IMR-90 (cell line): ENCODE measurements at regions not wholly inside any gene's neighbourhood (a gene's known extent, or its start where the extent isn't known, plus 50 kb on each side); places are given as distances from the start of the nearest gene placed in this dataset.

Experiments used
- ATAC-seq: fragments of 200-7000 bp; cut with Tn5 transposase; 2 replicates; pipeline ENCODE4 v1.9.1; 2020; ENCODE audit warnings: low read depth, mild to moderate bottlenecking, moderate library complexity
- BruUV-seq: library from RNA; stranded (reverse); fragments of 400-500 nt; replicated peaks from 2 replicates; lab custom pipeline; 2021; lab: Mats Ljungman, UMichigan
- CTCF ChIA-PET: fragments of 300-600 bp; formaldehyde crosslinking; extraction: SDS; loops from one replicate; lab custom pipeline; 2021; ENCODE audit warnings: antibody characterized with exemption; lab: Yijun Ruan, JAX
- POLR2A ChIA-PET: fragments of 300-600 bp; sonication (Branson Sonifier 250); formaldehyde crosslinking; loops from one replicate; lab custom pipeline; 2022; ENCODE audit warnings: antibody characterized with exemption; ENCODE audit not compliant: unreplicated experiment; lab: Charles Lee
- DNase-seq: peaks from one replicate; pipeline ENCODE4 v3.0.0; 2013
- H2AFZ ChIP-seq: replicated peaks from 2 replicates; pipeline ENCODE3; 2013; ENCODE audit warnings: low read length, mild to moderate bottlenecking; ENCODE audit not compliant: poor library complexity
- H2AK5ac ChIP-seq: 2 replicates; pipeline ENCODE4 v1.6.1; 2013; ENCODE audit warnings: low read depth, low read length, inconsistent platforms
- H2AK9ac ChIP-seq: replicated peaks from 2 replicates; pipeline ENCODE3; 2013; ENCODE audit warnings: mild to moderate bottlenecking, low read depth, low read length, moderate library complexity; ENCODE audit not compliant: poor library complexity
- H2BK120ac ChIP-seq: 2 replicates; pipeline ENCODE4 v1.6.1; 2013; ENCODE audit warnings: low read depth, low read length, inconsistent platforms
- H2BK15ac ChIP-seq: 3 replicates; pipeline ENCODE4 v1.6.1; 2013; ENCODE audit warnings: low read depth, low read length, inconsistent platforms
- H2BK20ac ChIP-seq: 2 replicates; pipeline ENCODE4 v1.6.1; 2013; ENCODE audit warnings: low read depth, mild to moderate bottlenecking, inconsistent platforms, low read length, moderate library complexity
- H2BK5ac ChIP-seq: 2 replicates; pipeline ENCODE4 v1.6.1; 2013; ENCODE audit warnings: mild to moderate bottlenecking, low read depth, low read length, inconsistent platforms; ENCODE audit not compliant: poor library complexity, severe bottlenecking
- H3K14ac ChIP-seq: replicated peaks from 2 replicates; pipeline ENCODE4 v1.6.1; 2013; ENCODE audit warnings: low read depth, low read length, inconsistent platforms
- H3K18ac ChIP-seq: 2 replicates; pipeline ENCODE4 v1.6.1; 2013; ENCODE audit warnings: low read depth, low read length, control low read depth
- H3K23ac ChIP-seq: 2 replicates; pipeline ENCODE4 v1.6.1; 2013; ENCODE audit warnings: low read depth, low read length, inconsistent platforms
- H3K27ac ChIP-seq: 2 replicates; pipeline ENCODE4 v1.5.1; 2013; ENCODE audit warnings: mild to moderate bottlenecking, control low read depth, low read length; ENCODE audit not compliant: insufficient read depth
- H3K27me3 ChIP-seq: 2 replicates; pipeline ENCODE4 v1.6.1; 2013; ENCODE audit warnings: low read length; ENCODE audit not compliant: control insufficient read depth, insufficient read depth
- H3K36me3 ChIP-seq: 2 replicates; pipeline ENCODE4 v1.6.1; 2013; ENCODE audit warnings: low read length, mixed read lengths; ENCODE audit not compliant: control insufficient read depth, insufficient read depth
- H3K4ac ChIP-seq: 2 replicates; pipeline ENCODE4 v1.6.1; 2013; ENCODE audit warnings: low read depth, low read length, inconsistent platforms
- H3K4me1 ChIP-seq: 2 replicates; pipeline ENCODE4 v1.6.1; 2013; ENCODE audit warnings: low read length, mixed read lengths; ENCODE audit not compliant: control insufficient read depth, insufficient read depth
- H3K4me2 ChIP-seq: 2 replicates; pipeline ENCODE4 v1.6.1; 2013; ENCODE audit warnings: low read depth, mild to moderate bottlenecking, control low read depth, low read length, moderate library complexity
- H3K4me3 ChIP-seq: 2 replicates; pipeline ENCODE4 v1.5.1; 2013; ENCODE audit warnings: low read depth, mild to moderate bottlenecking, control low read depth, low read length, moderate library complexity; ENCODE audit not compliant: insufficient read depth
- H3K56ac ChIP-seq: 2 replicates; pipeline ENCODE4 v1.6.1; 2013; ENCODE audit warnings: low read length, inconsistent platforms; ENCODE audit not compliant: insufficient read depth; ENCODE audit errors: extremely low read depth
- H3K79me1 ChIP-seq, 2 experiments: 2 replicates each; pipeline ENCODE4 v1.6.1; 2013; ENCODE audit warnings: low read length in 2 of 2, inconsistent platforms in 1 of 2, low read depth in 1 of 2
- H3K9ac ChIP-seq: 2 replicates; pipeline ENCODE4 v1.6.1; 2013; ENCODE audit warnings: low read depth, low read length, control low read depth
- H3K9me1 ChIP-seq: 2 replicates; pipeline ENCODE4 v1.6.1; 2013; ENCODE audit warnings: low read length, inconsistent platforms; ENCODE audit not compliant: insufficient read depth
- H3K9me3 ChIP-seq: 2 replicates; pipeline ENCODE4 v1.6.1; 2013; ENCODE audit warnings: low read length; ENCODE audit not compliant: control insufficient read depth, insufficient read depth
- H4K20me1 ChIP-seq: 2 replicates; pipeline ENCODE4 v1.6.1; 2013; ENCODE audit warnings: low read length, inconsistent platforms; ENCODE audit not compliant: insufficient read depth
- H4K5ac ChIP-seq: 2 replicates; pipeline ENCODE4 v1.6.1; 2013; ENCODE audit warnings: mild to moderate bottlenecking, low read depth, low read length, control low read depth
- H4K8ac ChIP-seq, 2 experiments: 2 replicates each; pipeline ENCODE4 v1.6.1; 2013; ENCODE audit warnings: low read depth in 2 of 2, low read length in 2 of 2, control low read depth in 1 of 2, inconsistent platforms in 1 of 2
- H4K91ac ChIP-seq: 2 replicates; pipeline ENCODE4 v1.6.1; 2013; ENCODE audit warnings: low read depth, low read length, inconsistent platforms; ENCODE audit not compliant: insufficient read depth
- BHLHE40 ChIP-seq: fragments of 150-350 bp; IDR thresholded peaks from 2 replicates; pipeline ENCODE4 v1.6.1; 2016; ENCODE audit warnings: mild to moderate bottlenecking, low read depth, low read length
- CEBPB ChIP-seq: IDR thresholded peaks from 2 replicates; pipeline ENCODE4 v1.6.1; 2012; ENCODE audit warnings: low read depth, low read length, improper control_type of control experiment
- CHD1 ChIP-seq: IDR thresholded peaks from 2 replicates; pipeline ENCODE4 v1.6.1; 2012; ENCODE audit warnings: low read depth, low read length, improper control_type of control experiment
- CTCF ChIP-seq: conservative IDR thresholded peaks from 2 replicates; pipeline ENCODE4 v1.5.1; 2012; ENCODE audit warnings: mild to moderate bottlenecking, low read depth, low read length, improper control_type of control experiment
- ELK1 ChIP-seq: fragments of 150-350 bp; IDR thresholded peaks from 2 replicates; pipeline ENCODE4 v1.6.1; 2016; ENCODE audit warnings: low read depth, mild to moderate bottlenecking, low read length, moderate library complexity, borderline replicate concordance
- FOS ChIP-seq: fragments of 150-350 bp; IDR thresholded peaks from 2 replicates; pipeline ENCODE4 v1.6.1; 2016; ENCODE audit warnings: low read depth, low read length
- MAFK ChIP-seq: IDR thresholded peaks from 2 replicates; pipeline ENCODE4 v1.6.1; 2012; ENCODE audit warnings: low read depth, low read length, improper control_type of control experiment
- MAZ ChIP-seq: IDR thresholded peaks from 2 replicates; pipeline ENCODE4 v1.6.1; 2012; ENCODE audit warnings: low read depth, mild to moderate bottlenecking, low read length, improper control_type of control experiment, moderate library complexity, borderline replicate concordance
- MXI1 ChIP-seq: IDR thresholded peaks from 2 replicates; pipeline ENCODE4 v1.6.1; 2012; ENCODE audit warnings: low read depth, mild to moderate bottlenecking, low read length, moderate library complexity, borderline replicate concordance
- NFE2L2 ChIP-seq: fragments of 150-350 bp; IDR thresholded peaks from 2 replicates; pipeline ENCODE4 v1.6.1; 2016; ENCODE audit warnings: low read depth, mild to moderate bottlenecking, low read length
- POLR2A ChIP-seq: IDR thresholded peaks from 2 replicates; pipeline ENCODE4 v1.6.1; 2012; ENCODE audit warnings: mild to moderate bottlenecking, low read depth, low read length
- RAD21 ChIP-seq: IDR thresholded peaks from 2 replicates; pipeline ENCODE4 v1.6.1; 2012; ENCODE audit warnings: low read length, improper control_type of control experiment
- RCOR1 ChIP-seq: IDR thresholded peaks from 2 replicates; pipeline ENCODE4 v1.6.1; 2012; ENCODE audit warnings: mild to moderate bottlenecking, low read length, improper control_type of control experiment; ENCODE audit not compliant: insufficient replicate concordance
- RFX5 ChIP-seq: IDR thresholded peaks from 2 replicates; pipeline ENCODE4 v1.8.0; 2012; ENCODE audit warnings: low read depth, mild to moderate bottlenecking, low read length, moderate library complexity
- SMC3 ChIP-seq: fragments of 150-350 bp; IDR thresholded peaks from 2 replicates; pipeline ENCODE4 v1.6.1; 2016; ENCODE audit warnings: low read depth, mild to moderate bottlenecking, antibody characterized with exemption, low read length, moderate library complexity
- USF2 ChIP-seq: fragments of 150-350 bp; IDR thresholded peaks from 2 replicates; pipeline ENCODE4 v1.6.1; 2017; ENCODE audit warnings: mild to moderate bottlenecking, antibody characterized with exemption, low read length, low read depth
- WGBS, 2 experiments: methylation state at CpG; one replicate each; pipeline versions ENCODE4 v1.1.5 to v1.1.7; 2013; ENCODE audit warnings: missing lambda C conversion rate in 2 of 2; ENCODE audit not compliant: insufficient read length in 1 of 2; ENCODE audit errors: extremely low coverage in 2 of 2; 5-methylcytosine and 5-hydroxymethylcytosine counted together
- dilution Hi-C: fragments of 300-500 bp; cut with HindIII; formaldehyde crosslinking; loops from one replicate; pipeline ENCODE4 v1.14.3; 2018; ENCODE audit warnings: low sequenced_read_pairs; ENCODE audit not compliant: unreplicated experiment
- in situ Hi-C: fragments of 300-500 bp; cut with MboI; formaldehyde crosslinking; loops from 3 replicates; pipeline ENCODE4 v1.14.3; 2019; ENCODE audit warnings: low sequenced_read_pairs, inconsistent platforms, mixed read lengths
- intact Hi-C: fragments of 100-400 bp; cut with micrococcal nuclease; formaldehyde crosslinking; loops from 2 replicates; pipeline ENCODE4 v1.10.0; 2022

DNA sequence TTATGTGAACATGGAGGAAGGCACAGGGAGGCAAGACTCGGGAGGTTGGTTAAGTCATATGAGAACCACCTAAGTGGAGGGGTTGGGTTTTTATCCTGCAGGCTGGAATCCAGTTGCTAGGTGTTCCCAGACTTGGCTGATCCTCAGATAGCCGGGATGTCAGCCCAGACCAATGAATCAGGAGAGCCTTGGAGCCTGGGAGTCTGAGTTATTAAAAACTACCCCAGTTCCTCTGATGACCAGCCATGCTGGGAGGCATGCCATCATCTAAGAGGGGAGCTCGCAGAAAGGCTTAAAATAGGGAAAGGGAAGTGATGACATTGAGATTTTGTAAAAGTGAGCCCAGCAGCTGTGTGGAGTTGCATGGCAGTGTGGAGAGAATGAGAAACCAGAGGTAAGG, 238.1 kb downstream of the ZNF248 start:
- Histone ChIP-seq H3K4me3 (no peak overlapping the region), H2BK120ac (no peak overlapping the region), H3K23ac (no peak overlapping the region), H3K4me2 (no peak overlapping the region), H2AK5ac (no peak overlapping the region), H2BK15ac (no peak overlapping the region), H3K27ac (no peak overlapping the region), H2AFZ (no peak overlapping the region), H3K18ac (no peak overlapping the region), H4K91ac (no peak overlapping the region), H4K20me1 (no peaks in the 10 kb centered on the region), H3K4me1 (no peaks in the 10 kb centered on the region), H3K4ac (no peak overlapping the region), H3K9me1 (no peaks in the 10 kb centered on the region), H3K36me3 (no peaks in the 10 kb centered on the region), H4K8ac (no peak overlapping the region), H2AK9ac (no peak overlapping the region), H2BK20ac (no peak overlapping the region), H3K9me3 (peaks cover 13% of the 10 kb centered on the region), H2BK5ac (no peak overlapping the region), H3K79me1 (no peaks in the 10 kb centered on the region), H3K56ac (no peak overlapping the region), H3K27me3 (no peaks in the 10 kb centered on the region), H3K14ac (no peak overlapping the region), H3K9ac (no peak overlapping the region), H4K5ac (no peak overlapping the region)
- DNase-seq (no peak), ATAC-seq (no peak)
- in situ Hi-C loops, result no loop called here
- POLR2A ChIA-PET, result no interaction called here
- dilution Hi-C loops, result no loop called here
- no CpG with 5 or more reads among the region's 3 CpGs for WGBS, 2 experiments
- TF ChIP-seq FOS (no peak), POLR2A (no peak), MAFK (no peak), MAZ (no peak), CTCF (no peak), MXI1 (no peak), BHLHE40 (no peak), RAD21 (no peak), NFE2L2 (no peak), SMC3 (no peak), USF2 (no peak), RFX5 (no peak), RCOR1 (no peak), CHD1 (no peak), ELK1 (no peak), CEBPB (no peak)
- intact Hi-C loops, result no loop called here
- CTCF ChIA-PET, result no interaction called here
- no TSS peak for BruUV-seq
